Endothelial cell of hepatic sinusoid (primary cell): ENCODE measurements at regions not wholly inside any gene's neighbourhood (a gene's known extent, or its start where the extent isn't known, plus 50 kb on each side); places are given as distances from the start of the nearest gene placed in this dataset.

Source experiments
- in situ Hi-C: cut with HindIII; loops from 2 replicates; pipeline ENCODE4 v1.10.0; 2017; ENCODE audit warnings: low sequenced_read_pairs

DNA sequence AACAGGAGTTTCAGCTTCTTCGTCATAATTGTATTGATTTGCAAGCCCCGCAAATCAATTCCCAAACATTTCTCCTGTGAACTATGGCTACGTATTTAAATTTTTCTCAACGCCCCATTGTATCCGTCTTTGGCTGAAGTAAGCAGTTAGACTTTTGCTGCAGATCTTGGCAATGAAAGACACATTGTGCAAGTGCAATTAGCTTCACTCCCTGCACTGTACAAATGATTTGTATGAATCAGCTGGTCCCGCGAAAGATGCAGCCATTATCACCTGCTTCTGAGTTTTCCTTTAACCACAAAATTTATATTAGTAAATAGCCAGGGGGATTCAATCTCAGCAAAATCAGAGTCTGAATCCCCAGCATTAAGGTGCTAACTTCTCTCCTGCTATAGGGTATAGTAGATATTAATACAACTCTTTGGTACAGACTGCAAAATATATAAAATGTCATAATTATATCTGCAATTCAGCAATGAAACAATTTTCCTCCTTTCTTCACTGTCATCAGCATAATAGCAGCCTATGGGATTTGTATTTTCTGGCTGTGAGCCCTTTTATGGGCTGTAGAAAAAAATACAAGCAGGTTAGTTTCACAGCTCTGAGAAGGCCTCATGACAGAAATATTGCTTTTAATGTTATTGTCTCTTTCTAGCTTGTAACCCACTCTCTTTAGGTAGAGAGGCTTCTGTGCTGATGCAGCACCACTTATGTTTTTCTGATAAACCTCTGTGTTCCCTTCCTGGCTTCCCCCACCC is 68.4 kb upstream of the SMARCA2 start:
- in situ Hi-C loops, result no loop called here

DNA sequence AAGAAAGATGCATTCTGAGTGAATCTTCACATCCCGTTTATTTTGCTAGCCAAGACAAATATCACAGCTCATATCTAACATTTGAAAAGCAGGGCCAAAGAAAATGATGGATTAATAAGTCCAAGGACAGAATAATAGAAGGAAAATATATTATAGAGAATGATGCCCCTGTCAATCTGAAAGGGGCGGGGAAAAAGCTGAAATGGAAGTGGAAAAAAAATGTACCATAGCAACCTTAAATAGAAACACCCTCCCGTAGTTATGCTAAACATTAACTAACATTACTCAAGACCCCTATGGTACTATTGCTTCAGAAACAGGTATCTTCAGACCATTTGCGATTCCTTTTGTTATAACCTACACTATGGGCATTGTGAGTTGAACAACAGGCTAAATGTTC is 67.7 kb upstream of the SMARCA2 start:
- in situ Hi-C loops, result no loop called here

DNA sequence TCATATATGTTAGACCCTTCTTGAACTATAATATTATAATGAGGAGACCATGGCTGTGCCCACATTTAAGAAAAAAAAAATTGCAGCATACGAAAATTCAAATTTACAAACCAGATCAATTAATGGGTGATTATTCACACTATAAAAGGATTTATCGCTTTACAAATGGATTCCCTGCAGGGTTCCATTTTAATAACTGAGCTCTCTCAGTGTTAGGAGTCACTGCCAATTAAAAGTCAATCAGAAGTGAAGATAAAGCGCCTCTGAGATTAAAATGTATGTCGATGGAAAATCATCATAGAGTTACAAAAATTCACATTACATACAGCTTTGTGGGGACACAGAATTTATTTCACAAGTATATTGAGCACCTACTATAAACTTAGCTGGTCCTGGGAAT is 66.6 kb upstream of the SMARCA2 start:
- in situ Hi-C loops, result no loop called here

DNA sequence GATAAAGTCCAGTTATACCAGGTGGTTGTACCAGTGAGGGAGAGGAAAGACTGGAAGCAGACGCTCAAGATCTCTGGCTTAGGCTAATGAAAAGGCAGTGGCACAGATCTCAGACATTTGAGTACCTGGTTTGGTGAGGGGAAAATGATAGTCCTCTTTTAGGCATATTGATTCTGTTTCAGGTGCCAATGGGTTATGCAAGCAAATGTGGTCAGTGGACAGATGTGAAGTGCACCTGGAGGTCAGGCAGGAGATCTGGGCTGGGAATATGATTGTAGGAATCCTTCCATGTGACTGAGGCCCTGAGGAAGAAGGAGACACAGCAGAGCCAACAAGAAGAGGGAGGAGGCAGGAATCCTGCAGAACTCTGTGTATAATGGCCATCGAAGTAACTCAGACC is 63.7 kb upstream of the SMARCA2 start:
- in situ Hi-C loops, result no loop called here

DNA sequence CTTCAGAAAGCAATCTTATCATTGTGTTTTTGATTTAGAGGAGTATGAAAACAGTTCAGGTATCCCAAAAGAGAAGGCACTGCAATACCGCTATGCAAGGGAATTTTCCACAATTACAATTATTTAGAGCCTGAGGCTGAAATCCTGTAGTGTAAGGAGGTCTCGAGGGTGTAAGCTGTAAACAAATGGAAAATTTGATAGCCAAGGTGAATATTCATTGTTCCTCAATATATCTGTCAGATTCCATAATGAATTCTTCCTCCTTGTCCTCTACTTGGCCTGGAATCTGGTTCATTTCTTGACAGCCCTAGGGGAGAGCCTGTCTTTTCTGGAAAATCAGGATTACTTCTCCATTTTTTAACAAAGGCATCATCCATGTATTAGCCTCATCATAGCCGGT is 63.1 kb upstream of the SMARCA2 start:
- in situ Hi-C loops, result no loop called here

DNA sequence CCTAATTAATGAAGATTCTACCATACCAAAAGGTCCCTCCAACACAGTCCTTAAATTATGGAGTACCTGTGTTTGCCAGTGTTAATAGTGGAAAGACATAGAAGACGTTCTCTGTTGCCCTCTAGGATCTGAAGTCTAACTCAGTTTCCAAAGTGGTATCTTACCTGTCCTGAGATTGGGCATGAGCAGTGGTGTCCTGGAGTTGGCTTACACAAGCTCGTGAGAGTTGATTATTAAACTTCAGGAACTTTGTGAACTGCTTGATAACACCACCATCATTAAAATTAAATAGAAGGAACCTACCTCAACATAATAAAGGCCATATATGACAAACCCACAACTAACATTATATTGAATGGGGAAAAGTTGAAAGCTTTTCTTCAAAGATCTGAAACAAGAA is 60.9 kb upstream of the SMARCA2 start:
- in situ Hi-C loops, result no loop called here

DNA sequence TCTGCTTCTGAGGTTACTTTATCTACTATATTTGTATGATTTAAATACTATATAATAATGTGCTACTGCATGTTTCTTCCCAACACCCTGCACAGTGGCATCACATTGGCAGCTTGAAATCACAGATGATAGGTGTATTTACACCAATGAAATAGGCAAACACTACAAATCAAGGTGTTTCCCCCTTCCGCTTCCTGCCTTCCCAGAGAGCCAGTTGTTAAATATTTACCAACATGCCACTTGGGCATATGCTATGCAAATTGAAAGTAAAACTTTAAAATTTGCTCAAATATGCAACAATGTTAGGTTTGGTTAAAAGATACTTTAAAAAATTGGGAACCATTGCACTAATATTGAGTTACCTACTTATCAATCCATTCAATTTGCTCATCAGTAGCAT is 58.2 kb upstream of the SMARCA2 start:
- in situ Hi-C loops, result no loop called here

DNA sequence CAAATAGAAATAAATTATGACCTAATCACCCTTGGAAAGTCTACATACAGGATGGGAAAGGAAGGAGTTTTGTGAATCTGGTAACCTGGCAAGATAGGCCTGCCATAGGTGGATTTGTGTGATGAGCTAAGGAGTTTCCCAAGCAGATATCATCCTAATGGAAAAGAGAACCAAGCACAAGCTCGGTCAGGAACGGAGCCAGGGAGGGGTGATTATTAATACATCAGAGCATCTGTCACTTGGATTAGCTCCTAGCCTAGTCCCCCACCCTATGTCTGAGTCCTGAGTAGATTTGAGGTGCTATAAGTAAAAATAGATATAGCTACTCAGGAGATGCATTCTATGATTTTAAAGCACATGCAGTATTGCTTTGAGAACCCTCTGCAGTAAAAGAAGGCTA is 57.3 kb upstream of the SMARCA2 start:
- in situ Hi-C loops, result no loop called here

DNA sequence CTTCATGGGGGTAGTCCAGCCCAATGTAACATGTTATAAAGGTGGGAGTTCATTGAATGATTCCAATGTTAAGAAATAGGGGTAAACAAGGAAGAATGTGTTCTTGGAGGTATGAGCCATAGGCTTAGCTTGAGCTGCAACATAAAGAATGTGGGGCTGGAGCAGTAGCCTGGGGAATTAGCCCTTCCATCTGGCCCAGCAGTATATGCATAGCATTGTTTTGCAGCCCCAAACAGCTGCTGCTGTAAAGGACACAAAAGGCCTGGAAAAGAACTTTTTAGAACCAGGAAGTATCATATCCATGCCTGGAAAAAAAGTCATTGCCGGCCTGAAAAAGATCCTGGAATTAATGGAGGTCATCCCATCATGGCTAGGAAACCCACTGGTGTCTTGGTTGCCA is 55.8 kb upstream of the SMARCA2 start:
- in situ Hi-C loops, result no loop called here

DNA sequence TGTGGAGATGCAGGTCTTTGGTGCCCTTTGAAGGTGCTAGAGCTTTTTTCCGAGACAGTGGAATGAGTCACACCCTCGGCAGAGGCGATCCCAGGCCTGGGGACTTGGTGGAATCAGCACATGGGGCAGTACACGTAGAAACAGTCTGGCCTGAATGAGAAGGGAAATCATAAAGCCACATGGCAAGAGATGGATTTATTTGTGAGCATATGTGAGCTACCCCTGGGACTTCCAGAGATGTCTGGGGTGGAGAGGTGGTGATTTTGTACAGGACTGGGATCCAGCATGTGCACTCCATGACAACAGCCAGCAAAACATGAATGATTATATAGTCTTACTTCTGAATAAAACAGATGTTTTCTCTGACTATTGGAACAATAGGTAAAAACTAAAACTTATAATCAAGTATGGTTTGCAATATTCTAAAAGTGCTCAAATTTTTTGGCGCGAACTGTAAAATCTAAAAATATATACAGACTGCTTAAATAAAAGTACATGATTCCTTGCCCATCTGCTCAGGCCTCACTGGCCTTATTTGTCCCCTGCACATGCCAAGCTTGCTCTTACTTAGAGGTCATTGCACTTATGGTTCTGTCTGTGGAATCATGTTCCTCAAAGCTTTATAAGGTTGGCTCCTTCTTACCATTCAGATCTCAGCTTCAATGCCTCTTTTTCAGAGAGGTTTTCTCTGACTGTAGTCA is 54.7 kb upstream of the SMARCA2 start:
- in situ Hi-C loops, result no loop called here

DNA sequence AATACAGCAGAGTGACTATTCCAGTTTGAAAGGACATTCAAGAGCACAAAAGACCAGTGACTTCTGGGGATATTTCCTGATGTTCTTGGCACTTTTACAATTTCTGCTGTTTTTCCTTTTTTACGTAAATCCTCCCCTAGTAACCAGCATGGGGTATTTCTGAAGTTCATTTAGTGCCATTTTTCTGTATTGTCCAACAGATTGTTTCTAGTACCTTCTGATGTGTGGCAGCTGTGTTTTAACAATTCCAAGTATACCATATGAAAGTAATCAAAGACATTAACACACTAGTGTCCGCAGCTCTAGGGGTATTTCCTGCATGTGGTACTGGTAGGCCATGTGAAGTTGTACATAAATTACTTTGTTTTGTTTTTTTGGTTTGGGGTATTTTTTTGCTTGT is 53.0 kb upstream of the SMARCA2 start:
- in situ Hi-C loops, result no loop called here

DNA sequence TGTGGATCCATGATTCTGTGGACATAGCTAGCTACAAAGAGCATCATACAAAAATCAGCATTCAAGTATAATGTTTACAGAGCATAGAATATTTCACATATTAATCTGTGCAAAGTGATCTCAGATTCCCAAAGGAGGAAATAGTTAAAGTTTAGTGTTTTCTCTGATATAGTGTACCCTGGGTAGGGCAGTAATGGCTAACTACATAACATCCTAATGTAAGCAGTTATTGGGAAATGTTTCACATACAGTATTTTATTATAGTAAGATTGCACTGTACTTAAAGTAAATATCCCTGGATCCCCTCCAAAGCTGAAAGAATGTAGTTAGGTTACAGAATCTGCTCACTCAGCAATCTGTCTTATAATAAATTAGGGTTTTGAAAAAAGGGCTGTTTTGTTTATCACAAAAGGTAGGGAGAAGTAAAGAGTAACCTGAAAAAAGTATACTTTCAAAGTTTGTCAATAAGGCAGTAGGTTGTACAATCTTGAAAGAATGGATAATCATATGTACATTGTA is 52.5 kb upstream of the SMARCA2 start:
- in situ Hi-C loops, result no loop called here

DNA sequence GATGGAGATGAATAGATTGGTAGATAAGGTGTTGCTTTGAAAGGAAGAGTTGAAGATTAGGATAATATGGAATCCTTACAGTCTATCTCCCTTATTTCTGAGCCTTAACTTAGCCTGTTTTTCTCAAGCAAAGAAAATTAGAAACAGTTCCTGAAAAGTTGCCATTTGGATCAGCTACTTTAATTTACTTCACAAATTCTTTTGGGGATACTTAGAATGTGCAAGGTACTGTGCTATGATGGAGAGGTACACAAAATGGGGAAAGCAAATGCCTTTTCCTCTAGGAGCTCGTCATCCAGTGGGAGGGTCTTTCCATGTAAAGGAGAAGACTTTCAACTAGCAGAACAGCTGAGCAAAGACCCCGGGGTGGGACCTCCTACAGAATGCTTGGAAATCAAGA is 51.1 kb upstream of the SMARCA2 start:
- in situ Hi-C loops, result no loop called here
